ENCODE measurements at regions not wholly inside any gene's neighbourhood (a gene's known extent, or its start where the extent isn't known, plus 50 kb on each side); places are given as distances from the start of the nearest gene placed in this dataset.

- DNase-seq, result no peak
Observed at GRCh38 chrX:20861113-20861512, 513.1 kb upstream of the CNKSR2 start.

GRCh38 chrX:20857746-20858145 lies 516.5 kb upstream of the CNKSR2 start:
- DNase-seq, result no peak

- no peak for DNase-seq
Observed at GRCh38 chrX:20838477-20838876, 535.7 kb upstream of the CNKSR2 start.

DNA sequence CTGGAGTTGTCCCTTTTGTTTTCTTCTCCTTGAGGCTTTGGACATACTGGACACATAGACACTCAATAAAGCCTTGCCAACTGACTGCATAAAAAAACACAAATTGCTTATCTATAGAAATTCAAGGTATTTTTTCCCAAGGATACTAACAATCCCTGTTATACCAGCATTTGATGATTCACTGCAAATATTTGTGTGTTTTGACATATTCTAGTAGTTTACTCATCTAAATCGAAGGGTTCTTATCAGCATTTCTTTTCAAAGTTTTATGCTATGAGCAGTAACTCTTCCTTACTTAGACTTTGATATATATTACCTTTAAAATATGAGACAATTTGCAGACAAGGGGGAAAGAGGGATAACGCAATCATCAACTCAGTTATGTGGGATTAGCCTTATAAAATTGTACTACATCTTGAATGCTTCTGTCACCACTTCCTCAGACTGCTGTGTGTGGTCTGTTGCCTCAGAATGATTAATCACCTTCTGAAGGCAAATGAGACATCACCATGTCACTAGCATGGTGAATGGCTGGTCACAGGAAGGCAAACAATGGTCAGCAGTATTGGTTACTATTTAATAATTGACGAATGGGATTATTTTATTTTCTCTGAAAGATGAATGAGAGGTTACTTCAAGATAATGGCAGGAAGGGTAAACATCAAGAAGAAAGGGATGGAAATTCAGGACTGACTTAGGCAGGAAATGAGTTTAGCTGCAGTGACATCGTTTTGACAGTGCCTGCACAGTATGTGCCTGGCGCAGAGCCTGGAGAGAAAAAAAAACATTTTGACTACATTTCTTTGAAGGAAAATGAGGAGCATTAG lies 544.3 kb upstream of the CNKSR2 start:
- no peak for DNase-seq

DNA sequence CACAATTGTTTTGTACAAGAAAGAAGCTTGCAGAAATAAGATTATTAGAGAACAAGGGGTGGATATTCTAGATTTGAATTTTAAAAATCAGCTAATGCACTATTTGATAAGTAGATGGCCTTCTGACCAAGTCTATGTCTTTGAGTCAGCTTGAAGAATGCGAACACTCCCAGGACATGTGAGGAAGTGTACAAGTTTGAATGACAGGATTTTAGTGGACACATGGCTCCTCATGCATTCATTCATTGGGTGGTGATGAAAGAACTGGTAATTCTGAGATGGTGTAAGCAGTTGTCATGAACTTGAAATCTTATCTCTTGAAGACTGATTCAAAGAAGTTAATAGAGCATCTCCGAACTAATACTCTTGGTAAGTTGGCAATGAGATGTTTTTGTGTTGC lies 548.2 kb upstream of the CNKSR2 start:
- DNase-seq, result no peak

- no peak for DNase-seq
Observed at GRCh38 chrX:20803971-20804370, 537.3 kb upstream of the RPS6KA3 start.

GRCh38 chrX:20802036-20802435 lies 535.3 kb upstream of the RPS6KA3 start:
- DNase-seq, result no peak

- no peak for DNase-seq
Observed at GRCh38 chrX:20796450-20796849, 529.7 kb upstream of the RPS6KA3 start.

DNA sequence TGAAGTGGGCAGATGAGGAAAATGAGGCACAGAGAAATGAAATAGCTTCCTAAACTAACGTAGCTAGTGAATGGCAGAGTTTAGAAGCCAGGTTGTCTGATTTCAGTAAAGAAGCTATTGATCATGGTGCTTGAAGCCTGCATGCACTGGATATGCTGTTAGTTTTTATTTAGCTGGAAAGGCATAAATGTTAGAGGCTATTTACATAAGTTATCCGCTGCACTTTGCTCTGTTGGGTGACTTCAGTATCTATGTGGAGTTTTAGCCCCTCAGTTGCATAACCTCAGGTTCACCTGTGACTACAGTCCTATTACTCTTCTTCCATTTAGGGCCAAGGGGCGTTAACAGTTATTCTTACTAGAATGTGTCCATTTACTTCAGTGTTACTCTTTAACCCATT lies 522.4 kb upstream of the RPS6KA3 start:
- no peak for DNase-seq

DNA sequence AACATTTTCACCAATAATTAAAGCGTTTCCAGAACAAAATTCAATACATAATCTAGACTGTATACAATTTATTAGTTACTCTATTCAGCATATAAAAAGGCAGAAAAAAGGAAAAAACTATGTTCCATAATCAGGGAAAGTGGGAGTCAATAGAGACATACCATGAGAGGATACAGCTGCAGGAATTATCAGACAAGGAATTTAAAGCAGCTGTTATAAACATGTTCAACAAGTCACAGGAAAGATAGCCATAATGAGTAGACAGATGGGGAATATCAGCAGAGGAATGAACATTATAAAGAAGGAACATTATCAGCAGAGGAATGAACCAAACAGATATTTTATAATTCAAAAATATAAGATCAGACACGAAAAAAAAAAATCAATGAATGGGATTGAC lies 500.6 kb upstream of the RPS6KA3 start:
- no peak for DNase-seq

DNA sequence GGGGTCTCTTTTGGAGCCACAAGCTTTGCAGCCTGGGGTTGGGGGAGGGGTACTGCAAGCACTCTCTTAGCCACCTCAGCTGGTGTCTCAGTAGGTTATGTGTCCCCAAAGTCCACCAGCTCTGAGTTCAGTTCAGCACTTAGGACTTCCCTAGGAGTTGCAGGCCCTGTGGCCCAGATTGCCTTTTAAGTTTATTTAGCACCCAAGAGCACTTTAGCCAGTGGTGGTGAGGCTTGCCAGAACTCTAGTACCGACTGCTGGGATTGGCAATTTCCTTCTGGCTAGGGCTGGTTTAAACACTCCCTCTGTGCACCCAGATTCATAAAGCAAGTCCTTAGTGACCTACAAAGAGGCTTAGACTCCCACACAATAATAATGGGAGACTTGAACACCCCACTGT lies 489.9 kb upstream of the RPS6KA3 start:
- DNase-seq, result no peak

DNA sequence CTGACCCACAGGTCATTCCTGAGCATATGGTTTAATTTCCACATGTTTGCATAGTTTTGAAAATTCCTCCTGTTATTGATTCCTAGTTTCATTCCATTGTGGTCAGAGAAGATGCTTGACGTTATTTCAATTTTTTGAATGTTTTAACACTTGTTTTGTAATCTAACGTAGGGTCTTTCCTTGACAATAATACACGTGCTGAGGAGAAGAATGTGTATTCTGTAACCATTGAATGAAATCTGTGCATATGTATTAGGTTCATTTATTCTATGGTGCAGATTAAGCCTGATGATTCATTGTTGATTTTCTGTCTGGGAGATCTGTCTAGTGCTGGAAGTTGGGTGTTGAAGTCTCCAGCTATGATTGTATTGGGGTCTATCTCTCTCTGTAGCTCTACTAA lies 486.4 kb upstream of the RPS6KA3 start:
- no peak for DNase-seq

DNA sequence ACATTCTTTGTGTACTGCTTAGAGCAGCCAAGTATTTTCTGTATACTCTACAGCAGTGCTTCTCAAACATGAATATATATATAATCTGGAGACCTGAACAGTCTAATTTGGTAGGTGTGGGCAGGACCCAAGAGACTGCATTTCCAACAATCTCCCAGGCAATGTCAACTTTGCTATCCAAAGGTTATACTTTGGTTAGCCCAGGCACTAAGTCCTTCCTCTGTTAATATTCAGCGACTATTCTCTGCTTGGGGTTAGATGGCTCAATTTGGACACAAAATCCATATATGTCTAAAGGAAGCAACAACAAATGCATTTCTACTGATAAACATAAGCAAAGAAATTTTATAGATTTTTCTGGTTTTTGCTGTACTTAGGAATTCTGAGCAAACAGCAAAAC lies 480.0 kb upstream of the RPS6KA3 start:
- DNase-seq, result no peak

GRCh38 chrX:20743046-20743445 lies 476.3 kb upstream of the RPS6KA3 start:
- no peak for DNase-seq

DNA sequence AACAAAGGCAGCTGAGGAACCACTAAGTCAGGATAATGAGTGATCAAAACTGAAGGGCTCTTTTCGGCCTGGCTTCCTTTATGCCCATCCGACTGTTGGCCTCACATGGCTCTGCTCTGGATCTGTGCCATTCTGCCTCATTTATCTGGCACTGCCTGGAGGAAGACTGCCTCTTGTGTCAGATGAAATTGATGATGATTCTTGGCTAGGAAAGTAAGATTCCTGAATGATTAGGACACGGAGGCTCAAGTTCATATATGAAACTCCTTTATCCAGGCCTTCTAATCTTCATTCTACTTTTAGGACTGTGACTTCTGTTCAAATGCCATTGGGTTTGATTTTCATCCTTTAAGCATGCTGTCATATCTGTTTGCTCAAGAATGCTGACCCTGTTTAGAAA lies 475.4 kb upstream of the RPS6KA3 start:
- DNase-seq, result no peak

GRCh38 chrX:20740443-20740842 lies 473.7 kb upstream of the RPS6KA3 start:
- DNase-seq, result no peak

GRCh38 chrX:20739038-20739745 lies 472.5 kb upstream of the RPS6KA3 start:
- no peak for DNase-seq

- DNase-seq, result no peak
Observed at GRCh38 chrX:20729416-20729815, 462.7 kb upstream of the RPS6KA3 start.

GRCh38 chrX:20727447-20727846 lies 460.7 kb upstream of the RPS6KA3 start:
- DNase-seq, result no peak

DNA sequence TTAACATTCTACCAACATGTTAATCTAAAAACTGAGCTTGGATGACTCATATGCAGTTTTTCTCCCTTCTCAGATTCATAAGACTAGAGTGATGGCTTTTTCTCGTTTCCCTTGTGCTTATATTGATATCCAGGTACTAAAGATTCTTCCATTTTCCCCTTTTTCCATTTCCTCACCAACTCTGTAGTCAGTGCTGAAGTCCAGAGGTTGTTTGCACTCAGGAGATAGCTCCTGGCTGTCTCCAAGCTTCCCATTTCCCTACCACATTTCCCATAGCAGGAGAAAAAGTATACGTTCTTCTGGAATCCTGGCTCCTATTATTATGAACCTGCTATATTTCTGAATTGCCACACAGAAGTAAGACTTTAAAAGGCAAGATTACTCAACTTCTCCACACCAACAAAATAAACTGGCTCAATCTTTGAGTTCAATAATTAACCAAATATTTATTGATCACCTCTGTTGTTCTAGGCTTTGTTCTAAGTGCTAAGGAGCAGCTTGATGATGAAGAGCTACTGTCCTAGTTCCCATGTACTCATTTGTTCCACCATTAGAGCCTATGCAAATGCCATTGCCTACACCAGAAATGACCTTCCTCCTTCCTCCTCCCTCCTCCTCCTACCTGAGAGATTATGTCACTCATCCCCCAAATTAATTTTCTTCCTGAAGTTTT lies 454.4 kb upstream of the RPS6KA3 start:
- no peak for DNase-seq

DNA sequence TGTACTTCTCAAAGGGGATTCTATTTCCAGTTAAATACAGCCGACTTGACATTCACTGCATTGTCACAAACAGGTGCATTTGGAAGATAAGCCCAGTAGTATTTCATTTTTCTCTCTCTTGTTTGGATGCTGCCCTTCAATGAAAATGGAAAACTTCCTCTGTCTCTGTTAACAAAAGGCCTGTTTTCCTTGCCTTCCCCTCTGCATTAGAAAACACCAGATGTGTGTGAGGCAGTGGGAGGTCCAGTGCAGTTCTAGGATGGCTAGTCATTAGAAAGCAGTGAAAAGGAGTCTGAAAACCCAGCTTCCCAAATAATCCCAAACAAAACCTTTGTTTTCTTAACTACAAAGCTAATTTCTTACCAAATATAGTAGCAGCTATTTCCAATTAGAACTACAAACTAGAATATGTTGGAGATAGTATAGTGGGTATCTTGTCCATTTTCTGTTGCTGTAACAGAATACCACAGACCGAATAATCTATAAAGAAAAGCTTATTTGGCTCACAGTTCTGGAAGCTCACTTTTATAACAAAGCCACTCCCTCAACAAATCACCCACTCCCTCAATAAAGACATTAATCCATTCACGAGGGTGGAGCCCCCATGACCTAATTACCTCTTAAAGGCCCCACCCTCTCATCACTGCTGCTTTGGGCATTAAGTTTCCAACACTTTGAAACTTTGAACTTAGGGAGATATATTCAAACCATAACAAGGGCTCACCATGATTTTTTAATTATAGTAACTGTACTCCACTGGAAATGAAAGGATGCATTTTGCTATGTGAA lies 452.1 kb upstream of the RPS6KA3 start:
- no peak for DNase-seq

GRCh38 chrX:20715176-20715575 lies 448.5 kb upstream of the RPS6KA3 start:
- DNase-seq, result no peak

DNA sequence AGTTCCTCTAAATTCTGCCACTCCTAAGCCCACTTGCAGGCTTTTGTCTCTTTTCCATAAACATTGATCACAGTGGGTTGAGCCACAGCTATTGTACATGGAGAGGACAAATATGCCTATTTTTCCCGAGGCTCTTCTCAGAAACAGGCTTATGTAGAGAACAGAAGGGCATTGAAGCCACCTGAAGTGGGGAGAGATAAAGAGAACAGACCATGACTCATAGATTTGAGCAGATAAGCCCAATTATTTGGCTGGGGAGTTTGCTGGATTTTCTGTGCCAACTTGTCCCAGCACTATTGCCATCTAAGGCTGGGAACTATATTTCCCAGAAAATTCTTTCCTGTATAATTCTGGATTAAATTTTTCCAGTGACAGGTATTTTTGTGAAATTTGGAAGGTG lies 446.1 kb upstream of the RPS6KA3 start:
- no peak for DNase-seq

Measured in hematopoietic multipotent progenitor cell treated with erythropoietin and hydrocortisone succinate and interleukin-3 and kit ligand, for 4 days (in vitro differentiated cells).